Stimulated activated naive B cell treated with anti-CD40 and anti-IgM and Interleukin-4, amounts not matched to agents 10 μg/mL and 1 μg/mL and 100 μg/mL, for 72 hours (primary cell): ENCODE measurements at regions not wholly inside any gene's neighbourhood (a gene's known extent, or its start where the extent isn't known, plus 50 kb on each side); places are given as distances from the start of the nearest gene placed in this dataset.
"Not testable (repeated sequence)": the region's sequence is repeated elsewhere in the genome, so short reads cannot be mapped to it uniquely, and the experiment has no call there.

ENCODE experiments used
- ATAC-seq, 2 donors: fragments of 150-1000 bp; cut with Tn5 transposase; replicated peaks; 2 replicates each; pipeline ENCODE4 v1.10.0; 2021; ENCODE audit warnings: moderate library complexity in 1 of 2
- DNase-seq: peaks from one replicate; pipeline ENCODE4 v3.0.0; 2021
- H3K27ac Mint-ChIP-seq: one replicate; pipeline ENCODE4 v1.8.0; 2022; ENCODE audit warnings: mild to moderate bottlenecking, mixed read lengths
- H3K27me3 Mint-ChIP-seq, 2 donors: one replicate each; pipeline ENCODE4 v1.8.0; 2022; ENCODE audit warnings: mixed read lengths in 2 of 2
- H3K36me3 Mint-ChIP-seq, 2 donors: one replicate each; pipeline ENCODE4 v1.8.0; 2022; ENCODE audit warnings: mixed read lengths in 2 of 2, mild to moderate bottlenecking in 1 of 2
- H3K4me1 Mint-ChIP-seq, 2 donors: one replicate each; pipeline ENCODE4 v1.8.0; 2022; ENCODE audit warnings: mixed read lengths in 2 of 2, mild to moderate bottlenecking in 1 of 2
- H3K4me3 Mint-ChIP-seq, 2 donors: one replicate each; pipeline ENCODE4 v1.8.0; 2022; ENCODE audit warnings: mild to moderate bottlenecking in 2 of 2, mixed read lengths in 2 of 2, moderate library complexity in 1 of 2
- H3K9me3 Mint-ChIP-seq, 2 donors: one replicate each; pipeline ENCODE4 v1.8.0; 2022; ENCODE audit warnings: mixed read lengths in 2 of 2, mild to moderate bottlenecking in 1 of 2

GRCh38 chr14:56351861-56352260 lies 227.7 kb upstream of the TMEM260 start:
- Mint-ChIP-seq H3K27ac (no peak overlapping the region), H3K36me3 (peaks cover 0 to 7% of the 10 kb centered on the region in 2 donors), H3K27me3 (no peaks in the 10 kb centered on the region), H3K9me3 (peaks cover 1 to 5% of the 10 kb centered on the region in 2 donors), H3K4me3 (no peak overlapping the region), H3K4me1 (no peaks in the 10 kb centered on the region)
- DNase-seq: no peak
- no peak for ATAC-seq

GRCh38 chr14:56352999-56353398 lies 226.6 kb upstream of the TMEM260 start:
- Mint-ChIP-seq H3K36me3 (peaks cover 0 to 7% of the 10 kb centered on the region in 2 donors), H3K27me3 (no peaks in the 10 kb centered on the region), H3K27ac (no peak overlapping the region), H3K9me3 (peaks cover 1 to 5% of the 10 kb centered on the region in 2 donors), H3K4me3 (no peak overlapping the region), H3K4me1 (no peaks in the 10 kb centered on the region)
- DNase-seq: no peak
- ATAC-seq: no peak

GRCh38 chr14:56357428-56357827 lies 222.2 kb upstream of the TMEM260 start:
- no peaks in the 10 kb centered on the region for H3K27me3 Mint-ChIP-seq
- ATAC-seq (no peak), DNase-seq (no peak)
- no peaks in the 10 kb centered on the region for H3K36me3 Mint-ChIP-seq
- peaks cover 0 to 1% of the 10 kb centered on the region in 2 donors for H3K9me3 Mint-ChIP-seq
- no peak overlapping the region for H3K27ac Mint-ChIP-seq
- no peaks in the 10 kb centered on the region for H3K4me1 Mint-ChIP-seq
- no peak overlapping the region for H3K4me3 Mint-ChIP-seq

- Mint-ChIP-seq H3K27me3 (no peaks in the 10 kb centered on the region), H3K9me3 (peaks cover 0 to 2% of the 10 kb centered on the region in 2 donors), H3K4me3 (no peak overlapping the region), H3K4me1 (no peaks in the 10 kb centered on the region), H3K27ac (no peak overlapping the region), H3K36me3 (no peaks in the 10 kb centered on the region)
- no peak for ATAC-seq
- no peak for DNase-seq
These were observed 221.3 kb upstream of the TMEM260 start for GRCh38 chr14:56358275-56358674.

- ATAC-seq (peak; percentile 41 to 52), DNase-seq (no peak)
- H3K36me3 Mint-ChIP-seq: no peaks in the 10 kb centered on the region
- H3K4me3 Mint-ChIP-seq: no peak overlapping the region
- H3K4me1 Mint-ChIP-seq: no peaks in the 10 kb centered on the region
- no peak overlapping the region for H3K27ac Mint-ChIP-seq
- H3K27me3 Mint-ChIP-seq: no peaks in the 10 kb centered on the region
- H3K9me3 Mint-ChIP-seq: peaks cover 0 to 2% of the 10 kb centered on the region in 2 donors
These were observed 220.6 kb upstream of the TMEM260 start for GRCh38 chr14:56358851-56359614.

GRCh38 chr14:56365663-56366062 lies 213.9 kb upstream of the TMEM260 start:
- H3K4me3 Mint-ChIP-seq, DNase-seq, H3K36me3 Mint-ChIP-seq, H3K4me1 Mint-ChIP-seq, H3K27ac Mint-ChIP-seq, H3K27me3 Mint-ChIP-seq, H3K9me3 Mint-ChIP-seq: not testable (repeated sequence)
- peak in 1 of 2 donors; percentile 47 for ATAC-seq

- H3K9me3 Mint-ChIP-seq: peaks cover 16 to 17% of the 10 kb centered on the region in 2 donors
- DNase-seq: no peak
- peaks cover 6 to 14% of the 10 kb centered on the region in 2 donors for H3K36me3 Mint-ChIP-seq
- ATAC-seq: no peak
- no peak overlapping the region for H3K27ac Mint-ChIP-seq
- H3K4me3 Mint-ChIP-seq: no peak overlapping the region
- no peaks in the 10 kb centered on the region for H3K4me1 Mint-ChIP-seq
- H3K27me3 Mint-ChIP-seq: no peaks in the 10 kb centered on the region
These were observed 212.2 kb upstream of the TMEM260 start for GRCh38 chr14:56367416-56367815.

GRCh38 chr14:56371737-56372136 lies 207.9 kb upstream of the TMEM260 start:
- Mint-ChIP-seq H3K36me3 (peaks cover 12 to 25% of the 10 kb centered on the region in 2 donors), H3K9me3 (peaks cover 20 to 25% of the 10 kb centered on the region in 2 donors), H3K27ac (no peak overlapping the region), H3K4me3 (no peak overlapping the region), H3K27me3 (peaks cover 0 to 4% of the 10 kb centered on the region in 2 donors), H3K4me1 (no peaks in the 10 kb centered on the region)
- ATAC-seq (no peak), DNase-seq (no peak)

GRCh38 chr14:56374421-56374820 lies 205.2 kb upstream of the TMEM260 start:
- Mint-ChIP-seq H3K27ac (no peak overlapping the region), H3K9me3 (peaks cover 17 to 25% of the 10 kb centered on the region in 2 donors), H3K27me3 (peaks cover 0 to 4% of the 10 kb centered on the region in 2 donors), H3K36me3 (peaks cover 12 to 25% of the 10 kb centered on the region in 2 donors), H3K4me1 (no peaks in the 10 kb centered on the region), H3K4me3 (no peak overlapping the region)
- ATAC-seq (no peak), DNase-seq (no peak)

GRCh38 chr14:56378046-56378445 lies 201.6 kb upstream of the TMEM260 start:
- H3K4me3 Mint-ChIP-seq: no peak overlapping the region
- no peaks in the 10 kb centered on the region for H3K4me1 Mint-ChIP-seq
- H3K27me3 Mint-ChIP-seq: no peaks in the 10 kb centered on the region
- H3K36me3 Mint-ChIP-seq: peaks cover 0 to 5% of the 10 kb centered on the region in 2 donors
- DNase-seq (no peak), ATAC-seq (no peak)
- no peak overlapping the region for H3K27ac Mint-ChIP-seq
- peaks cover 0 to 2% of the 10 kb centered on the region in 2 donors for H3K9me3 Mint-ChIP-seq

- H3K4me1 Mint-ChIP-seq: no peaks in the 10 kb centered on the region
- H3K4me3 Mint-ChIP-seq: no peak overlapping the region
- H3K9me3 Mint-ChIP-seq: no peaks in the 10 kb centered on the region
- no peak overlapping the region for H3K27ac Mint-ChIP-seq
- H3K27me3 Mint-ChIP-seq: no peaks in the 10 kb centered on the region
- H3K36me3 Mint-ChIP-seq: peaks cover 0 to 4% of the 10 kb centered on the region in 2 donors
- ATAC-seq: no peak
- DNase-seq: no peak
These were observed 201.1 kb upstream of the TMEM260 start for GRCh38 chr14:56378475-56378877.

- Mint-ChIP-seq H3K27ac (no peak overlapping the region), H3K9me3 (peaks cover 6 to 11% of the 10 kb centered on the region in 2 donors), H3K36me3 (peaks cover 3 to 4% of the 10 kb centered on the region in 2 donors), H3K4me3 (no peak overlapping the region), H3K27me3 (no peaks in the 10 kb centered on the region), H3K4me1 (no peaks in the 10 kb centered on the region)
- ATAC-seq (no peak), DNase-seq (no peak)
These were observed 199.6 kb upstream of the TMEM260 start for GRCh38 chr14:56379956-56380355.

- Mint-ChIP-seq H3K4me3 (no peak overlapping the region), H3K4me1 (no peaks in the 10 kb centered on the region), H3K9me3 (peaks cover 18 to 29% of the 10 kb centered on the region in 2 donors), H3K27ac (no peak overlapping the region), H3K36me3 (peaks cover 12 to 15% of the 10 kb centered on the region in 2 donors), H3K27me3 (no peaks in the 10 kb centered on the region)
- no peak for DNase-seq
- ATAC-seq: no peak
These were observed 193.6 kb upstream of the TMEM260 start for GRCh38 chr14:56386024-56386423.

GRCh38 chr14:56390859-56391258 lies 188.7 kb upstream of the TMEM260 start:
- H3K4me3 Mint-ChIP-seq: no peak overlapping the region
- H3K27me3 Mint-ChIP-seq: no peaks in the 10 kb centered on the region
- ATAC-seq: no peak
- peaks cover 8 to 9% of the 10 kb centered on the region in 2 donors for H3K36me3 Mint-ChIP-seq
- peaks cover 11 to 13% of the 10 kb centered on the region in 2 donors for H3K9me3 Mint-ChIP-seq
- no peak for DNase-seq
- no peak overlapping the region for H3K27ac Mint-ChIP-seq
- no peaks in the 10 kb centered on the region for H3K4me1 Mint-ChIP-seq

GRCh38 chr14:56394826-56395530 lies 184.6 kb upstream of the TMEM260 start:
- no peak overlapping the region for H3K27ac Mint-ChIP-seq
- no peak for ATAC-seq

More at GRCh38 chr14:56394826-56395530, 184.6 kb upstream of the TMEM260 start:
- no peaks in the 10 kb centered on the region for H3K36me3 Mint-ChIP-seq
- H3K4me3 Mint-ChIP-seq: no peak overlapping the region
- H3K27me3 Mint-ChIP-seq: no peaks in the 10 kb centered on the region
- H3K4me1 Mint-ChIP-seq: no peaks in the 10 kb centered on the region
- DNase-seq: no peak
- H3K9me3 Mint-ChIP-seq: no peaks in the 10 kb centered on the region
